ENCODE measurements at regions not wholly inside any gene's neighbourhood (a gene's known extent, or its start where the extent isn't known, plus 50 kb on each side); places are given as distances from the start of the nearest gene placed in this dataset.
A peak's percentile ranks its signal among the peaks of the same experiment; 100 is the strongest.
"Not testable (repeated sequence)": the region's sequence is repeated elsewhere in the genome, so short reads cannot be mapped to it uniquely, and the experiment has no call there.

DNA sequence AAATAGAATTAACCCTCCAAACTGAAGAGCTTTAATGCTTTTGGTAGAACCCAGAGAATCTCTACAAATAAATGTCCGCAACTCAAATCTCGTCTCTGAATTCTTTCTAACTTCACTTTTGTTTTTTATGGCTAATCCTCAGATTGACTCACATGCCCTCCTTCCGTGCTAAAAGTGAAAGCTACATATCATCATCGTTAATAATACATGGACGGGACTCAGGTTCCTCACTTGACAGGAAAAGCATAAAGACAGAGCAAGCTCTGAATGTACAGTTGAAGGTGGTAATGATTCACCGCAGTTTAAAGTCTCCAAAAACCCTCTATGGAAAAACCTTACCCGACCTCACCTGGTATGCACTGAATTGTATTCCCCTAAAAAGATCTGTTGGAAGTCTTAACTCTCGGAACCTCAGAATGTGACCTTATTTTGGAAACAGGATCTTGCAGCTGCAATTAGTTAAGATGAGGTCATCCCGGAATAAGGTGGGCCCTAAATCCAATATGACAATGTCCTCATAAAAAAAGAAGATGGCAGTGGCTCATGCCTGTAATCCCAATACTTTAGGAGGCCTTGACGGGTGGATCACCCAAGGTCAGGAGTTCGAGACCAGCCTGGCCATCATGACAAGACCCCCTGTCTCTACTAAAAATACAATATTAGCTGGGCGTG is 147.4 kb upstream of the FOXN3 start:
- DNase-seq: no peak

DNA sequence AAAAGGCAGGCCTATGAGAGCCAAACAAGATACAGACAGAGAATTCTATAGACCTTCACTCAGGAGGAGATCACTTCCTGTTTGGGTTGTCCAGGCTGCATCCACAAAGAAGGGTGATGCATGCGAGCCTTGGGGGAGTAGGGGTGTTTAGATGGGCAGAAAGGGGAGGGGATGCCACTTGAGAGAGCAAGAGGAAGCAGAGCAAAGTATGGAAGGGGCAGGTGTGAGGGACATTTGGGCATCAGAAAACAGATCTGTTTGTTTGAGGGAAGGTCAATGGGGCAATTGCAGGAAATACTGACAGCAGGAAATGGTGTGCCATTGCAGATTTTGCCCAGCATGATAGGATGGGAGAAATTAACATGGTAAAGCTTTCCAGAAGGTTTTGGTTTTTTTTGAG is 146.4 kb upstream of the FOXN3 start:
- peak in 2 of 3 experiments; percentile 21 to 50 for DNase-seq

DNA sequence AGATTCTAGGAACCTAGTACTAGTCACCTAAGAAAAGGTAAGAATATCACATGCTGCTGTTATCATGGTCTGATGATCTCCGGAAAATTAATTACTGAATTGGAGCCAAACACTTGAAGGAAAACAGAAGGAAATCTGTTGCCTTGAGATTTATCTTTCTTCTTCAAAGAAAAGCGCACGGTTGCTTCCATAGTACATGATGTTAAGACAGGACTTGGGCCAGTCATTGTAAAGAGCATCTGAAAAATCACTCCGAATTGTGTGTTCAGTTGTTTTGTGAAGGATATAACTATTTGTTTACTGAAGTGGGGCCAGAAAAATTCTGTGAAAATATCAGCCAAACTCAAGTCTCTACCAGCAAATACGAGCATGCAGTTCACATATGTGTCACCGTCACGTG is 134.9 kb upstream of the FOXN3 start:
- DNase-seq: no peak

DNA sequence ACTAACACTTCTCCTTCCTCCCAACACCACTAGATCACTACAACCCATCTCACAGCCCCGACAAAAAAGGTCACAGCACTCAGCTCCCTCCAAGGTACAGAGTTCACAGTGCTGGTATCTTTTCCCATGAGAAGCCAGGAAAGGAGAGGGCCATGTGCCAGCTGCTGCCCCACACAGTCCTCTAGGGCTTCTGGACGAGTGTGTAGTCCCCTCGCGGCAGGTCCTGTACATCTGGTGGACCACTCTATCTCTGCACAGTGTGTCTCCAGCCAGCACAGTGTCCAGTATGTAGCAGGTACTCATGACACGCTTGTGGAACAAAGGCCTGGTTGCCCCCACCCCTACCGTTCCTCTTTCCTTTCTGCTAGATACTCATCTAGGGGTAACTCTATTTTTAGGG is 134.4 kb upstream of the FOXN3 start:
- DNase-seq: no peak

DNA sequence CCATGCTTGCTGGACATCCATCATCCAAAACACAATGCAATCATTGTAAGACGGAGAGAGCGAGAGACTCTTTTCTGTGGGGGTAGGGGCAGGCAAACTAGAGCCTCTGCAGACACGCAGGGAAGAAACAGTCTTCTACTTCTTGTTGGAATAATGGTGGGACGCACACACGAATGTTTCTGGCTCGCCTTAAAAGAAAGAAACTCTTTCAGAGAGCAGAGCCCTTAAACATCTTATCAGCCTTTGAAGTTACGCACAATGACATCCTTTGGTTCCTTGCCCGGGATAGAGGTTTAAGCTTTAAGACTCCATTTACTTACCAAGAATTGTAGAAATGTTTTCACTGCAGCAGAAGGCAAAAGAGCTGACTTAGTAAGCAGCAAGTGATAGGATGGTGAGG is 133.8 kb upstream of the FOXN3 start:
- DNase-seq: no peak

DNA sequence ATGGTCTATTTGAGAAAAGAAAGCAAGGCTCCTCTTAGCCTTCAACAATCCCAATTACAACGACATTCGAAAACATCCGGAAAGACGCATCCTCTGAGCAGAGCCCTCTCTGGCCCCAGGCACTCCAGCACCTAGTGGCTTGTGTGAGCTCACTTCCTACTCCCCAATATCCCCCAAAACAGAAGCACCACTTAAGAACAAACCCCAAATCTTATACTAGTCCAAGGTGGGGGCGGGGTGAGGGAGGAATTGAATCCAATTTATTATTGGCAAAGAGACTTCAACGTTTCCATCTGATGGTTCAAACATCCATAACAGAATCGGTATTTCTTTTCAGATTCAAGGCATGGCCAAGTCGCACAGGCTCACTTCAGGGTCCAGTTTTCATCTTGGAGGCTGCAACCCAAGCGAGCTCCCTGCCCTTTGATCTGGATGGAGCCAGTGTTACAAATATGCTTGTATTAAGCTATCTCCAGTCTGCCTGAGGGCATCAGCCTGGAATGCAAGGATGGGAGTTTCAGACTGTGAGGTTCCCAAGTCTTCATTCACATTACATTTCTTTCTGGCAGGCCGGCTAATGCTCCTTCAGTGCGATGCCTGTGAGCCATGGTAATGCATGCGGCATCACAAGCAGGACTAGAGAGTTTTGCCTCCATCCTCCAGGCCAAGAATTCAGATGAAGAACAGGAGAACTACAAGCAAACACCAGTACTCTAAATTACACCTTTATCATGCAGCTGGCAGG is 132.5 kb upstream of the FOXN3 start:
- DNase-seq: no peak

DNA sequence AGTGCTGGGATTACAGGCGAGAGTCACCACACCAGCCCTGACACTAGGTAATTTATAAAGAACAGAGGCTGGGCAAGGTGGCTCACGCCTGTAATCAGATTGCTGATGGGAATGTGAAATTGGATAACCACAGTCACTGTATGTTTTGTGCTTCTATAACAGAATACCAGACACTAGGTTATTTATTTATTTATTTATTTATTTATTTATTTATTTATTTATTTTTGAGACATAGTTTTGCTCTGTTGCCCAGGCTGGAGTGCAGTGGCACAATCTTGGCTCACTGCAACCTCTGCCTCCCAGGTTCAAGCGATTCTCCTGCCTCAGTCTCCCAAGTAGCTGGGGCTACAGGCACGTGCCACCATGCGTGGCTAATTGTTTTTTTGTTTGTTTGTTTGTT is 130.0 kb upstream of the FOXN3 start:
- not testable (repeated sequence) for DNase-seq

DNA sequence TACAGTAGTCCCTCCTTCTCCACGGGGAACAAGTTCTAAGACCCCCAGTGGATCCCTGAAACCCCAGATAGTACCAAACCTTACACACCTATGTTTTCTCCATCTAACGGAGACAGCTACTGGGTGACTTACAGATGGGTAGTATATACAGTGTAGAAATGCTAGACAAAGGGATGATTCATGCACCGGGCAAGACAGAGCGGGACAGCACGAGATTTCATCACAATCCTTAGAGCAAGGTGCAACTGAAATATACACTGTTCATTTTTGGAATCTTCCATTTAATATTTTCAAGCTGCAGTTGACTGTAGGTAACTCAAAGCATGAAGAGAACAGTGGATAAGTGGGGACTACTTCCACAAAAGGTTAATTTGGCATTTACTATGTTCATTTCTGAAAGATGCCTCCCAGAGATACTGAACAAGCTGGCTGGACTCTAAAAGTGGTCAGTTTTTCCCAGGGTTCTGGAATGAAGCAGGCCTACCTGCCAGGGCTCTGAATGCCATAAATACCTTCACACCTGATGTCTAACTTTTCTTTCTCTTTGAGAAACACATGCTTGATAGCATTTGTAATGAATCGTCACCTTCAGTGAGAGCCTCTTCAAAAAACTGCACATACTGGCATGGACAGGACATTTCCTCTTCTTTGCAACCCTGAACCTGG is 127.7 kb upstream of the FOXN3 start:
- no peak for DNase-seq

DNA sequence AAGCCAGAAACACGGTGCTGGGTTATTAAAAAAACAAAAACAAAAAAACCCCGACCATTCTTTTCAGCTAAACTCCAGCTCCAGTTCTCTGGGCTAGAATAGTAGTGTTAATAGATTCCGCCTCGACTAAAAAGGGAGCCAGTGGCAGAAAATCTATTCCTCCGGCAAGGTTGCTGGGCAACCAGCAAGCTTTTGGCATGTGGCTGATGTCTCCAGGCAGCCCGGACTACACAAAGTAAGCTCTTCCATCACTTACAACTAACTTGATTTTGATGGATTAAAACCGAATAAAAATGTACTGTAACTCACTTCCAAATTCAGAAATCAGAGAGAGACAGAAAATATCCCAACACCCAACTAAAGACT is 126.4 kb upstream of the FOXN3 start:
- peak in 1 of 3 experiments; percentile 37 for DNase-seq

DNA sequence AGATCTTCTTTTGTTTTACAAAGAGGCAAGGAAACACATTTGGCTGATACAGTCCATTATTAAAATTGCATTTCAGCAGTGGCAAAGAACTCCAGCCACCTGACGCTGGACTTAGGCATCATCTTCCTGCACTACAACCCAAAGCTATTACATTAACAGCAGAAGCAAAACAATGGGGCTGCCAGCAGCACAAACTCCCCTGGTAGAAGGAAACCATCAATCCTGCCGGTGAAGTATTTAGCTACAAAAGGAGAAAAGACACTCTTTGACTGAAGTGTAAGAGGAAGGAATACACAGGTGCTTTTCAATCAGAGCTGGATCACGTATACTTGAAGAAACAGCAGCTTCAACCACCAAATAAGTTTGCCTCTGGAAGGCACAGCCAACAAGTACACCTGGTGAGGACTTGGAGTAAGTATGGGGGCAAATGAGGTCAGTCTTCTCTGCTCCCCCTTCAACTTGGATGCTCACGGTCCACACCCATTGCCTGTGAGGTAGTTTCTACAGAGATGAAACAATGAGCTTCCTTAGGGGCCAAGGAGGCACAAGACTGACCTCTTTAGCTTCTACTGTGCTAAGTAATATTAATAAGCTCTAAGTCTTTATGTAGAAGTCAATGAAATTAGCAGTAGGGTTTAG is 125.9 kb upstream of the FOXN3 start:
- peak in 2 of 3 experiments; percentile 37 for DNase-seq

DNA sequence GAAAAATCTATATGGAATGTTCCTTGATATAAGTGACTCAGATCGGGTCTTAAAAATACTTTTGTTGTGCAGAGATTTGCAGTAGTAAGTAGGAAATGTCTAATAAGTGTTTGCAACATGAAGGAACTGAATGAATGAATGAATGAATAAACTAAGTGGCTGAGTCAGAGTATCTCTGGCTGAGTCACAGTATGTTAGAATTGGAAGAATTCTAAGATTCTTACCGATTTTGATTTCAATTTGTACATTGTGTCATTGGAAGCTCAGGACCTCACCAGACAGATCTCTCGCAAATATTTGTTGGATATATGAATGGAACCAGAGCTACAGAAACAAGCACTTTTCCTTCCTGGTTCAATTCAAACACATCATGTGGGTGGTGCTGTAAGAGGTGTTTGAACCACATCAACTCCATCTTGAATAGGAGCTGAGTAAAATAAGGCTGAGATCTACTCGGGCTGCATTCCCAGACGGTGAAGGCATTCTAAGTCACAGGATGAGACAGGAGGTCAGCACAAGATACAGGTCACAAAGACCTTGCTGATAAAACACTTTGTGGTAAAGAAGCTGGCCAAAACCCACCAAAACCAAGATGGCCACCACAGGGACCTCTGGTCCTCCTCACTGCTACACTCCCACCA is 123.9 kb upstream of the FOXN3 start:
- no peak for DNase-seq

DNA sequence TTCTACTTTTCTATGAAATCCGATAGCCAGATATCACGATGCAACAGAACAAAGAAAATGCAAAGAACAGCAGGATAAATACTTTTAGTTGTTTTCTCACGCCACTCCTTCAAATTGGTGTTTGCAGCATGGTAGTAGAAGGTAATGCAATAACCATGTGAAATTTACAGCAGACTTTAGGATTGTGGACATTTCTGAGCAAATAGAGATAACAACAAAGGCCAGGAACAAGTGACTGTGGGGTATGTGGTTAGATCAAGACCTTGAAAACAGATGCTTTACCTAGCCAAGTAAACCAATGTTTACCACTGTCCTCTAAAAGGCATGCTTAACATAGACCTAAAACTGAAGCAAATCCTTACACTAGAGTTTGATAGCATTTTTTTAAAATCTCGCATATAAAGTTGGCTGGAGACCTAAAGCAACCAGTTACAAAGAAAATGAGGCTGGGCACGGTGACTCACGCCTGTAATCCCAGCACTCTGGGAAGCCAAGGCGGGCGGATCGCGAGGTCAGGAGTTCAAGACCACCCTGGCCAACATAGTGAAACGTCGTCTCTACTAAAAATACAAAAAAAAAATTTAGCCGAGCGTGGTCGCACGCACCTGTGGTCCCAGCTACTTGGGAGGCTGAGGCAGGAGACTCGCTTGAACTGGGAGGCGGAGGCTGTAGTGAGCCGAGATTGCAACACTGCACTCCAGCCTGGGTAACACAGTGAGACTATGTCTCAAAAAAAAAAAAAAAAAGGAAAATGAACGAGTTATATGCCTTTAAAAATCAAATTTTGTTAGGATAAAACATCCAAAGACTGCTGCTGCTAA is 123.2 kb upstream of the FOXN3 start:
- no peak for DNase-seq

DNA sequence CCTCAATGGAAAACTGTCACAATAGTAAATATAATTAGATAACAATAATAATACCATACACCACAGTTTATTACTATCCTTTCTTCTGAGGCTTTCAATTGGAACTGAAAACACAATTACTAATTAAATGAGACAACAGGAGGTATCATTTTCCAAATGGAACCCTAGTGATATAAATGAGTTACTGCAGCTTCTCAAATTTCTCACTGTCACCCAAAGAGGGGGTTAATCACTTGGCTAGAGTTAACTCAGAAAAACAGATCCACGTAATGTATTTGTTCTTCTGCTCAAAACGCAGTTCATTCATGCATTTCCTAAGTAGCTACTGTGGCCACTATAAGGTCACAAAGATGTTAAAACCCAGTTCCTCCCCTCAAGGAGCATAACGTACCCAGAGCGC is 120.9 kb upstream of the FOXN3 start:
- DNase-seq: peak in 1 of 3 experiments; percentile 59

DNA sequence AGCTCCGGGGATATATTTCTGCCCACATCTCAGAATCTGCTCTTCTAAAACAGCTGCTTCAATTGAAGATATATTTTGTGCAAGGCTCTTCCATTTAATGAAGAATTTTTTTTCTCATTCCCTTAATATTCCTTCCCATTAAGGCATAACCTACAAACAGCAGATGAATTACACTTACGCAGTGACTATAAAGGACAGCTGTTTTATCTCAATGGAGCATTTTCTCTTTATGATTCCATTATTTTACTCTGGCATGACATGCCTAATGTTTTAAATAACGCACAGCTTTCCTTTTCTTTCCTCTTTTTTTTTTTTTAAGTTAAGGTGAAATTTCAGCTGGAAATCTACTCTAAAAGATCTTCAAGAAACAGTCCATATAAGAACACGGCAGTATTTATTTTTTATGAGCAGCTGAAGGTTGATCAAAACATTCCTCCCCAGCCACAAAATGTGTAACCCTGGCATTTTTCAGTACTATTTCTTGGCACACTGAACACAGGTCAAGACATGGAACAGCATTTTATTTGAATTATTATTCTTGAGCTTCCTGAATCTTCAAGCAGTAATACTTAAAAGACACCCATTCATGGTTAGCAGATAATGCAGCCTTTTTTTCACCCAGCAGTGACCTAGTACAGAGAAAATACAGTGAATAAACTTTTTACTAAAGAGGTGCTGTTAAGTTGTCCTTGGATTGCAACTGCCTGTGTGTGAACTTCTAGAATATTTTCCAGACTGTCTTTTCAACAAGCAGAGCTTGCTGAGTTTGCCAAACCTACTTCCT is 118.1 kb upstream of the FOXN3 start:
- DNase-seq: no peak

DNA sequence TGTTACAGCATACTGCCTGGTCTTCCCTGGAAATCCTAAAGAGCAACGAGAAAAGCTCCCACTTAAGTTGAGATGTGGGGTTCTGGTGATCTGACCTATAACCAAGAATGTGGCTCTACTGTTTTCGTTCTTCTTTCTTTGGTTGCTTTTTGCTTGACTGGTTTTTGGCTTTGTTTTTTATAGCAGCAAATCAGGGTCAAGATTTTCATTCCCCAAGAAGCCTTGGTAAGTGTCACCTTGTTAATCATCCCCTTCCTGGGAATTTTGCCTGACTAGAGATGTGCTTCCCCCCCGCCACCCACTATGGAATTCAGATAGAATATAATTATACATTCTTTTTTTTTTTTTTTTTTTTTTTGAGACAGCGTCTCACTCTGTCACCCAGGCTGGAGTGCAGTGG is 116.7 kb upstream of the FOXN3 start:
- no peak for DNase-seq

DNA sequence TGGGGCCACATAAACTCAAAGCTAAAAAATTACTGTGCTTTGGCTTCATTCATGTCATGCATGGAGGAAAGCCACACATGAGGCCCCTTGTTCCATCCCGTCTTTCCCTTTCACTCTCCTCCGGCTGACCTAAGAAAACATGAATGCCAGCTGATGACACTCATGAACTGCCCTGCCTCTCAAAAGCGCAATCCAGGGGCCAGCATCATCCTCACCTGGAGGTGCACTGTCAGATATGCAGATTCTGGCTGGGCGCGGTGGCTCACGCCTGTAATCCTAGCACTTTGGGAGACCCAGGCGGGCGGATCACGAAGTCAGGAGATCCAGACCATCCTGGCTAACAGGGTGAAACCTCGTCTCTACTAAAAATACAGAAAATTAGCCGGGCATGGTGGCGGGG is 116.1 kb upstream of the FOXN3 start:
- no peak for DNase-seq

DNA sequence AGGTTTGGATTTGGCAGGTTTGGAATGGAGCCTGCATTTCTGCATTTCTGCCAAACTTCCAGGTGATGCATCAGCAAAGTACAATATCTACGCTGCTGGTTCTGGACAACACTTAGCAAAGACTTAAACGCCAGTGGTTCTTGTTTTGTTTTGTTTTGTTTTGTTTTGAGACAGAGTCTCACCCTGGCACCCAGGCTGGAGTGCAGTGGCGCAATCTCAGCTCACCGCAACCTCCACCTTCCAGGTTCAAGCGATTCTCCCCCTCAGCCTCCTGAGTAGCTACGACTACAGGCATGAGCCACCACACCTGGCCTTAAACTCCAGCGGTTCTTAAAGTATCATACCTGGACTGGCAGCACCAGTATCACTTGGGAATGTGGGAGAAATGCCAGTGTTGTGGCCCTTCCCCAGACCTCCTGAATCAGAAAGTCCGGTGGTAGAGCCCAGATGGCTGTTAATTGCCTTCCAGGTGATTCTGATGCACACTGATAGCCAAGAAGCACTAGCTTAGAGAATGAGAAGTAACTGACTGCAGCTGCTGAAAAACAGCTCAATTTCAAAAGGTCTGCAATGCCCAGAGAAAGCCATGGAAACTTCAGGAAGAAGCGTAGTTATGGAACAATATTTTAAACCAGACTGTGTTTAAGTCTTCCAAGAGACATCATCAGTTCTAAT is 114.8 kb upstream of the FOXN3 start:
- DNase-seq: no peak

DNA sequence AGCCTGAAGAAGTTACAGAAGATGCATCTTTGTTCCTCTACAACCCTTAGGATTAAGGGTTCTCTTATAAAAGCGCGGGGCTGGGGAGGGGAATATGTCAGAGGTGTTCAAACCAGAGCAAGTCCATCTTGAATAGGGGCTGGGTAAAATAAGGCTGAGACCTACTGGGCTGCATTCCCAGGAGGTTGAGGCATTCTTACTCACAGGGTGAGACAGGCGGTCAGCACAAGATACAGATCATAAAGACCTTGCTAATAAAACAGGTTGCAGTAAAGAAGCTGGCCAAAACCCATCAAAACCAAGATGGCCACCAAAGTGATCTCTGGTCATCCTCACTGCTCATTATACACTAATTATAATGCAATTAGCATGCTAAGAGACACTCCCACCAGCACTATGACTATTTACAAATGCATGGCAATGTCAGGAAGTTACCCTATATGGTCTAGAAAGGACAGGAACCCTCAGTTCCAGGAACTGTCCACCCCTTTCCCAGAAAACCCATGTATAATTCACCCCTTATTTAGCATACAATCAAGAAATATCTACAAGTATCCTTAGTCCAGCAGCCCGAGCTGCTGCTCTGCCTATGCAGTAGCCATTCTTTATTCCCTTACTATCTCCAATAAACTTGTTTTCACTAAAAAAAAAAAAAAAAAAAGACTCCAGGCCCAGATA is 108.1 kb upstream of the FOXN3 start:
- no peak for DNase-seq

DNA sequence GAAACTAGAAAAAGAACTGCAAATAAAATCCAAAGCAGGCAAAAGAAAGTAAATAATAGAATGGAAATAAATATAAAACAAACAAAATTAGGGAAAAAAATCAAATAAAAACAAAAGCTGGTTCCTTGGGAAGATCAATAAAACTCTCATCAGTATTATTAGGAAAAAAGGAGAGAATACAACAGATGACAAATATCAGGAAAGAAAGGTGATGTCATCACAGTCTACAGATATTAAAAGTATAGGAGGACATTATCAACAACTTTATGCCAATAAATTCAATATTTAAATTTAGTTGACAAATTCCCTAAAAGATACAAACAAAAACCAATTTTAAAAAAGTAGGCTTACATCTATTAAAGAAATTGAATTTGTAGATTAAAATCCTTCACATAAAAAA is 107.4 kb upstream of the FOXN3 start:
- DNase-seq: no peak

DNA sequence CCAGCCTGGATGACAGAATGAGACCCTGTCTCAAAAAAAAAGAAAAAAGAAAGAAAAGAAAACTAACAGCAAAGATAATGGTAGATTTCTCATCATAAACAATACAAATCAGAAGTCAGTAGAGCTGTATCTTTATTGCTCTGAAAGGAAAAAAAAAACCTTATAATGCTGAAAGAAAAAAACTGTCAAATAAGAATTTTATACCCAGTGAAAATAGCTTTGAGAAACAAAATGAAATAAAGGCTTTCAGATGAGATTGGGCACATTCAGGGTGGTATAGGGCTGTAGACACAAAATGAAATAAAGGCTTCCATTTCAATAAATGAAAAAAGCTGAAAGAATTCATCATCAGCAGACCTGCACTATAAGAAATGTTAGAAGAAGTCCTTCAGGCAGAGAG is 105.0 kb upstream of the FOXN3 start:
- DNase-seq: no peak
